ENCODE measurements at regions not wholly inside any gene's neighbourhood (a gene's known extent, or its start where the extent isn't known, plus 50 kb on each side); places are given as distances from the start of the nearest gene placed in this dataset.
"Not testable (repeated sequence)": the region's sequence is repeated elsewhere in the genome, so short reads cannot be mapped to it uniquely, and the experiment has no call there.

GRCh38 chr5:84478603-84479002 lies 93.9 kb upstream of the EDIL3 start:
- no peak for DNase-seq (ENCODE audit: low read depth)

- DNase-seq (ENCODE audit: low read depth), result no peak
Measured at GRCh38 chr5:84477485-84477884, 92.8 kb upstream of the EDIL3 start.

- DNase-seq (ENCODE audit: low read depth), result no peak
Measured at GRCh38 chr5:84474126-84474525, 89.4 kb upstream of the EDIL3 start.

- DNase-seq (ENCODE audit: low read depth), result no peak
Measured at GRCh38 chr5:84453405-84453804, 68.7 kb upstream of the EDIL3 start.

- DNase-seq (ENCODE audit: low read depth), result no peak
Measured at GRCh38 chr5:84450617-84451414, 66.1 kb upstream of the EDIL3 start.

GRCh38 chr5:84445049-84445685 lies 60.5 kb upstream of the EDIL3 start:
- DNase-seq (ENCODE audit: low read depth), result no peak

- no peak for DNase-seq (ENCODE audit: low read depth)
Measured at GRCh38 chr5:84438456-84438855, 53.8 kb upstream of the EDIL3 start.

- DNase-seq (ENCODE audit: low read depth), result no peak
Measured at GRCh38 chr5:84437673-84438315, 53.1 kb upstream of the EDIL3 start.

- DNase-seq (ENCODE audit: low read depth), result no peak
Measured at GRCh38 chr5:84436866-84437265, 52.2 kb upstream of the EDIL3 start.

GRCh38 chr5:84435861-84436346 lies 51.2 kb upstream of the EDIL3 start:
- DNase-seq (ENCODE audit: low read depth), result not testable (repeated sequence)
